Hypothalamus (tissue), 51 donors: ENCODE measurements at regions not wholly inside any gene's neighbourhood (a gene's known extent, or its start where the extent isn't known, plus 50 kb on each side); places are given as distances from the start of the nearest gene placed in this dataset.

Experiments used
- DNase-seq, 51 donors: peaks; one replicate each; lab custom pipeline; 2025; lab: John Stamatoyannopoulos, UW

GRCh38 chr16:65463652-65464260 is 341.9 kb upstream of the CDH11 start:
- no peak for DNase-seq

- DNase-seq: no peak
These were observed 335.2 kb upstream of the CDH11 start for GRCh38 chr16:65457084-65457483.

GRCh38 chr16:65455761-65456160 is 333.9 kb upstream of the CDH11 start:
- DNase-seq: no peak

- no peak for DNase-seq
These were observed 331.8 kb upstream of the CDH11 start for GRCh38 chr16:65453646-65454045.

GRCh38 chr16:65449526-65449925 is 327.7 kb upstream of the CDH11 start:
- no peak for DNase-seq

GRCh38 chr16:65446427-65446826 is 324.6 kb upstream of the CDH11 start:
- no peak for DNase-seq

GRCh38 chr16:65445313-65446260 is 323.7 kb upstream of the CDH11 start:
- no peak for DNase-seq

- no peak for DNase-seq
These were observed 319.6 kb upstream of the CDH11 start for GRCh38 chr16:65441501-65441900.

GRCh38 chr16:65429504-65430181 is 307.8 kb upstream of the CDH11 start:
- DNase-seq: no peak

GRCh38 chr16:65426484-65426883 is 304.6 kb upstream of the CDH11 start:
- DNase-seq: no peak

GRCh38 chr16:65422934-65423333 is 301.1 kb upstream of the CDH11 start:
- no peak for DNase-seq

GRCh38 chr16:65421596-65421995 is 299.7 kb upstream of the CDH11 start:
- DNase-seq: no peak

GRCh38 chr16:65418435-65418834 is 296.6 kb upstream of the CDH11 start:
- no peak for DNase-seq

GRCh38 chr16:65415460-65415859 is 293.6 kb upstream of the CDH11 start:
- DNase-seq: no peak

GRCh38 chr16:65414284-65414984 is 292.6 kb upstream of the CDH11 start:
- DNase-seq: no peak

GRCh38 chr16:65413861-65414260 is 292.0 kb upstream of the CDH11 start:
- no peak for DNase-seq

- no peak for DNase-seq
These were observed 288.9 kb upstream of the CDH11 start for GRCh38 chr16:65410801-65411200.

- DNase-seq: no peak
These were observed 287.6 kb upstream of the CDH11 start for GRCh38 chr16:65409510-65409909.

- DNase-seq: no peak
These were observed 285.1 kb upstream of the CDH11 start for GRCh38 chr16:65406933-65407332.

GRCh38 chr16:65406116-65406515 is 284.3 kb upstream of the CDH11 start:
- no peak for DNase-seq

GRCh38 chr16:65394281-65394680 is 272.4 kb upstream of the CDH11 start:
- DNase-seq: no peak
